ENCODE measurements at regions not wholly inside any gene's neighbourhood (a gene's known extent, or its start where the extent isn't known, plus 50 kb on each side); places are given as distances from the start of the nearest gene placed in this dataset.
"Not testable (repeated sequence)": the region's sequence is repeated elsewhere in the genome, so short reads cannot be mapped to it uniquely, and the experiment has no call there.

GRCh38 chr9:31774021-31774420, 610.4 kb upstream of the ACO1 start:
- TF ChIP-seq, protein P1, sequence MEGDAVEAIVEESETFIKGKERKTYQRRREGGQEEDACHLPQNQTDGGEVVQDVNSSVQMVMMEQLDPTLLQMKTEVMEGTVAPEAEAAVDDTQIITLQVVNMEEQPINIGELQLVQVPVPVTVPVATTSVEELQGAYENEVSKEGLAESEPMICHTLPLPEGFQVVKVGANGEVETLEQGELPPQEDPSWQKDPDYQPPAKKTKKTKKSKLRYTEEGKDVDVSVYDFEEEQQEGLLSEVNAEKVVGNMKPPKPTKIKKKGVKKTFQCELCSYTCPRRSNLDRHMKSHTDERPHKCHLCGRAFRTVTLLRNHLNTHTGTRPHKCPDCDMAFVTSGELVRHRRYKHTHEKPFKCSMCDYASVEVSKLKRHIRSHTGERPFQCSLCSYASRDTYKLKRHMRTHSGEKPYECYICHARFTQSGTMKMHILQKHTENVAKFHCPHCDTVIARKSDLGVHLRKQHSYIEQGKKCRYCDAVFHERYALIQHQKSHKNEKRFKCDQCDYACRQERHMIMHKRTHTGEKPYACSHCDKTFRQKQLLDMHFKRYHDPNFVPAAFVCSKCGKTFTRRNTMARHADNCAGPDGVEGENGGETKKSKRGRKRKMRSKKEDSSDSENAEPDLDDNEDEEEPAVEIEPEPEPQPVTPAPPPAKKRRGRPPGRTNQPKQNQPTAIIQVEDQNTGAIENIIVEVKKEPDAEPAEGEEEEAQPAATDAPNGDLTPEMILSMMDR (IDR thresholded peaks at IDR 0.05), result not testable (repeated sequence)
- not testable (repeated sequence) for TF ChIP-seq EZH2, EZH2phosphoT487 (IDR thresholded peaks at IDR 0.05)

All from neural progenitor cell (in vitro differentiated cells).